CD4-positive, alpha-beta T cell (primary cell): ENCODE measurements at regions not wholly inside any gene's neighbourhood (a gene's known extent, or its start where the extent isn't known, plus 50 kb on each side); places are given as distances from the start of the nearest gene placed in this dataset.

ENCODE experiments used
- ATAC-seq: fragments of 200-7000 bp; cut with Tn5 transposase; one replicate; pipeline ENCODE4 v1.10.0; 2022; ENCODE audit warnings: mild to moderate bottlenecking; ENCODE audit not compliant: poor library complexity
- CTCF ChIA-PET: fragments of 350-600 bp; sonication (Branson Sonifier 250); formaldehyde crosslinking; loops from one replicate; lab custom pipeline; 2021; ENCODE audit warnings: antibody characterized with exemption, inconsistent platforms; lab: Charles Lee
- POLR2A ChIA-PET: fragments of 350-600 bp; sonication (Branson Sonifier 250); formaldehyde crosslinking; loops from one replicate; lab custom pipeline; 2021; ENCODE audit warnings: antibody characterized with exemption, inconsistent platforms; lab: Charles Lee
- DNase-seq, 14 experiments: peaks; one replicate each; pipeline ENCODE4 v3.0.0-alpha.2; 2013 to 2020; ENCODE audit warnings: mixed read lengths in 2 of 14
- H3K27ac ChIP-seq, 2 donors: one replicate each; pipeline versions ENCODE4 v1.5.1 to v1.7.0; 2013; ENCODE audit warnings: low read length in 2 of 2, low read depth in 1 of 2, mild to moderate bottlenecking in 1 of 2
- H3K27me3 ChIP-seq, 2 experiments: 1 replicate in 1 of 2; 2 replicates in 1 of 2; pipeline versions ENCODE4 v1.6.1 to v1.7.0; 2013; ENCODE audit warnings: low read length in 2 of 2, control low read depth in 1 of 2, mild to moderate bottlenecking in 1 of 2, moderate library complexity in 1 of 2; ENCODE audit not compliant: insufficient read depth in 2 of 2, control insufficient read depth in 1 of 2
- H3K36me3 ChIP-seq: one replicate; pipeline ENCODE4 v1.6.1; 2013; ENCODE audit warnings: low read length, control low read depth; ENCODE audit not compliant: insufficient read depth
- H3K4me1 ChIP-seq: one replicate; pipeline ENCODE4 v1.6.1; 2013; ENCODE audit warnings: low read length, control low read depth; ENCODE audit not compliant: insufficient read depth
- H3K4me3 ChIP-seq: one replicate; pipeline ENCODE4 v1.5.1; 2013; ENCODE audit warnings: mild to moderate bottlenecking, low read length, moderate library complexity
- H3K9me3 ChIP-seq, 2 experiments: 1 replicate in 1 of 2; 2 replicates in 1 of 2; pipeline versions ENCODE4 v1.6.1 to v1.7.0; 2013; ENCODE audit warnings: low read length in 2 of 2, mild to moderate bottlenecking in 2 of 2, control low read depth in 1 of 2, moderate library complexity in 1 of 2; ENCODE audit not compliant: control insufficient read depth in 1 of 2, insufficient read depth in 1 of 2
- H3K27ac Mint-ChIP-seq: one replicate; pipeline ENCODE4 v1.8.0; 2020; ENCODE audit warnings: mixed read lengths
- H3K27me3 Mint-ChIP-seq: one replicate; pipeline ENCODE4 v1.8.0; 2021; ENCODE audit warnings: mixed read lengths
- H3K36me3 Mint-ChIP-seq: one replicate; pipeline ENCODE4 v1.8.0; 2021; ENCODE audit warnings: low read depth, mixed read lengths
- H3K4me1 Mint-ChIP-seq: one replicate; pipeline ENCODE4 v1.8.0; 2021; ENCODE audit warnings: low read depth, mixed read lengths
- H3K4me3 Mint-ChIP-seq: one replicate; pipeline ENCODE4 v1.8.0; 2020; ENCODE audit warnings: mild to moderate bottlenecking, mixed read lengths
- H3K9me3 Mint-ChIP-seq: one replicate; pipeline ENCODE4 v1.8.0; 2020; ENCODE audit warnings: mixed read lengths
- intact Hi-C, 2 experiments: fragments of 100-400 bp; cut with DNase I in 1 of 2; cut with micrococcal nuclease in 1 of 2; formaldehyde crosslinking; loops; one replicate each; pipeline versions ENCODE4 v1.15.1 to v1.9.0; 2023 to 2025; cut with DNase I, micrococcal nuclease
- TF ChIP-seq, protein P1 (sequence below): fragments of 200-600 bp; IDR thresholded peaks from one replicate; pipeline ENCODE4 v1.8.0; 2022; ENCODE audit warnings: antibody characterized with exemption, mild to moderate bottlenecking

DNA sequence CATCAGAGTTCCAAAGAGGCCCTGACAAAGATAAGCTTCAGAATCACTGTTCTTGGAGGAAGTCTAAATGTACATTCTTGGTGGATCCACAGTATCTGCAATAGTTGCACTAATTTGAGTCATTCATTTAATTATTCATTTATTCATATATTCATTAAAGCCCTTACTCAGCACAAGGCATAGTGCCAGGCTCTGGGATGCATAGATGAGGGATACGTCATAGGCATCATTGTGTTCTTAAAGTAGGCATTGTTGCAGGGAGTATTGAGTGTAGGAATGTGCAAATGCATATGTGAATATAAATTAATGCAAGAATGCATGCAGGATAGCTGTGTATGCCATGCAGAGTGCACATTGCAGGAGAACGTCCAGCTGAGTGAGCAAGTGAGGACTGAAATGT is 100.7 kb downstream of the DRD1 start:
- POLR2A ChIA-PET = no interaction called here
- intact Hi-C loops = no loop called here
- no peaks in the 10 kb centered on the region for H3K36me3 Mint-ChIP-seq

DNA sequence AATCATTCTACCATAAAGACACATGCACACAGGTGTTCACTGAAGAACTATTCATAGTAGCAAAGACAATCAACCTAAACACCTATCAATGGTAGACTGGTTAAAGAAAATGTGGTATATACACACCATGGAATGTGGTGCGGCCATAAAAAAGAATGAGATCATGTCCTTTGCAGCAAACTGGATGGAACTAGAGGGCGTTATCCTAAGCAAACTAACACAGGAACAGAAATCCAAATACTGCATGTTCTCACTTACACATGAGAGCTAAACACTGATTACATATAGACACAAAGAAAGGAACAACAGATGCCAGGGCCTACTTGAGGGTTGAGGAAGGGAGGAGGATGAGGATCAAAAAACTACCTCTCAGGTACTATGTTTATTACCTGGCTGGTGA is 103.8 kb downstream of the DRD1 start:
- Histone ChIP-seq H3K27ac (no peak overlapping the region), H3K4me1 (no peaks in the 10 kb centered on the region), H3K9me3 (no peaks in the 10 kb centered on the region), H3K4me3 (no peak overlapping the region), H3K27me3 (no peaks in the 10 kb centered on the region), H3K36me3 (no peaks in the 10 kb centered on the region)
- no peaks in the 10 kb centered on the region for H3K36me3 Mint-ChIP-seq
- H3K4me3 Mint-ChIP-seq = no peak overlapping the region
- TF ChIP-seq, protein P1, sequence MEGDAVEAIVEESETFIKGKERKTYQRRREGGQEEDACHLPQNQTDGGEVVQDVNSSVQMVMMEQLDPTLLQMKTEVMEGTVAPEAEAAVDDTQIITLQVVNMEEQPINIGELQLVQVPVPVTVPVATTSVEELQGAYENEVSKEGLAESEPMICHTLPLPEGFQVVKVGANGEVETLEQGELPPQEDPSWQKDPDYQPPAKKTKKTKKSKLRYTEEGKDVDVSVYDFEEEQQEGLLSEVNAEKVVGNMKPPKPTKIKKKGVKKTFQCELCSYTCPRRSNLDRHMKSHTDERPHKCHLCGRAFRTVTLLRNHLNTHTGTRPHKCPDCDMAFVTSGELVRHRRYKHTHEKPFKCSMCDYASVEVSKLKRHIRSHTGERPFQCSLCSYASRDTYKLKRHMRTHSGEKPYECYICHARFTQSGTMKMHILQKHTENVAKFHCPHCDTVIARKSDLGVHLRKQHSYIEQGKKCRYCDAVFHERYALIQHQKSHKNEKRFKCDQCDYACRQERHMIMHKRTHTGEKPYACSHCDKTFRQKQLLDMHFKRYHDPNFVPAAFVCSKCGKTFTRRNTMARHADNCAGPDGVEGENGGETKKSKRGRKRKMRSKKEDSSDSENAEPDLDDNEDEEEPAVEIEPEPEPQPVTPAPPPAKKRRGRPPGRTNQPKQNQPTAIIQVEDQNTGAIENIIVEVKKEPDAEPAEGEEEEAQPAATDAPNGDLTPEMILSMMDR = no peak
- ChIA-PET POLR2A (no interaction called here), CTCF (no interaction called here)
- H3K4me1 Mint-ChIP-seq = no peaks in the 10 kb centered on the region
- intact Hi-C loops = no loop called here
- no peak overlapping the region for H3K27ac Mint-ChIP-seq
- ATAC-seq (no peak), DNase-seq (no peak)
- no peaks in the 10 kb centered on the region for H3K9me3 Mint-ChIP-seq
- H3K27me3 Mint-ChIP-seq = peaks cover 29% of the 10 kb centered on the region

More for the DNA sequence above, 100.7 kb downstream of the DRD1 start:
- Histone ChIP-seq H3K9me3 (no peaks in the 10 kb centered on the region), H3K36me3 (no peaks in the 10 kb centered on the region), H3K27ac (no peak overlapping the region), H3K4me1 (no peaks in the 10 kb centered on the region), H3K27me3 (no peaks in the 10 kb centered on the region), H3K4me3 (no peak overlapping the region)
- Mint-ChIP-seq H3K4me3 (no peak overlapping the region), H3K4me1 (no peaks in the 10 kb centered on the region), H3K9me3 (no peaks in the 10 kb centered on the region), H3K27ac (no peak overlapping the region), H3K27me3 (peaks cover 35% of the 10 kb centered on the region)
- DNase-seq (no peak), ATAC-seq (no peak)
- CTCF ChIA-PET = no interaction called here
- TF ChIP-seq, protein P1 = no peak

DNA sequence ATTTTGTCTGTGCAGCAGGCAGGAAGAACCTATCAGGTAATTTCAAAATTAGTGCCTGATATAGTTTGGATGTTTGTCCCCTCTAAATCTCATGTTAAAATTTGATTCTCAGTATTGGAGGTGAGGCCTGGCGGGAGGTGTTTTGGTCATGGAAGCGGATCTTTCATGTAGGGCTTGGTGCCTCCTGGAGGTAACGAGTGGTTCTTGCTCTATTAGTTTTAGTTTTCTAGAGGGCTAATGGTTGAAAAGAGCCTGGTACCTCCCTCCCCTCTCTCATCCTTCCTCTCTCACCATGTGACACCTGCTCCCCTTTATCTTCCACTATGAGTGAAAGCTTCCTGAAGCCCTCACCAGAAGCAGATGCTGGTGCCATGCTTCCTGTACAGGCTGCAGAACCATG is 106.3 kb downstream of the DRD1 start:
- TF ChIP-seq, protein P1 = no peak

More for the DNA sequence above, 106.3 kb downstream of the DRD1 start:
- H3K4me1 ChIP-seq = no peaks in the 10 kb centered on the region
- no peak overlapping the region for H3K27ac ChIP-seq
- no peak overlapping the region for H3K27ac Mint-ChIP-seq
- no peak overlapping the region for H3K4me3 Mint-ChIP-seq
- no peaks in the 10 kb centered on the region for H3K27me3 ChIP-seq
- CTCF ChIA-PET = no interaction called here
- DNase-seq (no peak), ATAC-seq (no peak)
- H3K36me3 Mint-ChIP-seq = no peaks in the 10 kb centered on the region
- H3K9me3 ChIP-seq = no peaks in the 10 kb centered on the region
- no peak overlapping the region for H3K4me3 ChIP-seq
- intact Hi-C loops = no loop called here
- no peaks in the 10 kb centered on the region for H3K36me3 ChIP-seq
- peaks cover 11% of the 10 kb centered on the region for H3K27me3 Mint-ChIP-seq
- H3K4me1 Mint-ChIP-seq = no peaks in the 10 kb centered on the region
- POLR2A ChIA-PET = no interaction called here
- no peaks in the 10 kb centered on the region for H3K9me3 Mint-ChIP-seq
